ENCODE measurements at regions not wholly inside any gene's neighbourhood (a gene's known extent, or its start where the extent isn't known, plus 50 kb on each side); places are given as distances from the start of the nearest gene placed in this dataset.

DNA sequence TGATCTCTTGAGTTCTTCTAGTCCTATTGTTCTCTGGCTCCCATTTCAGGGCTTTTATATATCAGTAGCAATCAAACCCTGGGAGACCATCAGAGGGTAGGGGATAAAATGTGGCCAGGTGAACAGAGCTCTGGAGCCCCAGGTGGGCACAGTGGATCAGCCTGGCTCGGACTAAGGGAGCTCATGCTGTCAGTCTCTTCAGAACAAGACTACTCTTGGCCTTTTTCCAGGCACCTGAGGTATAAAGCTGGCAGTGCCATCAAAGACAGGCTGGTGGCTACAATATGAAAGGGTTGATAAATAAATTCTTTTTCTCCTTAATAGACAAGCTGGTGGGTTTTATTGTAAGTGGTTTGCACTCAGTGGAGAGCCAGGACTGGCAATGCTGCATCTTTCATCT is 160.0 kb upstream of the CCL2 start:
- TF ChIP-seq CTCF (IDR thresholded peaks at IDR 0.05) (no peak), POLR2A (IDR thresholded peaks at IDR 0.05) (no peak)

Measured in Peyer's patch (tissue), 4 donors.